NCI-H226 (cell line): ENCODE measurements at regions not wholly inside any gene's neighbourhood (a gene's known extent, or its start where the extent isn't known, plus 50 kb on each side); places are given as distances from the start of the nearest gene placed in this dataset.

Source experiments
- DNase-seq: peaks from one replicate; pipeline ENCODE4 v3.0.0-alpha.2; 2015

DNA sequence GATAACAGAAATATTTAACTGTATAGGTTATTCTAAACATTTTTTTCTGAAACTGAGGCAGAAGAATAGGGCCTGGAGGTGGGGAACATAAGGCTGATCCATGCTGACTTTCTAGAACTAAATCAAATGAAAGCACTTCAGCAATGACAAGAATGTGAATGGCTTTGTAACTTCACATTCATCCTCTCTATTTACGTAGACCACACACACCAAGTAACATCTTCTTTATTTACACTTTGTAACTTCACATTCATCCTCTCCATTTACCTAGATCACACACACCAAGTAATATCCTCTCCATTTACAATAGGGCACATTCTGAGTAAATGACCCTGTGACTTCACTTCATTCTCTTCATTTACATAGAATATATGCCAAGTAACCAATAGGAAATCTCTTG, 251.8 kb upstream of the CDH9 start:
- DNase-seq, result no peak

DNA sequence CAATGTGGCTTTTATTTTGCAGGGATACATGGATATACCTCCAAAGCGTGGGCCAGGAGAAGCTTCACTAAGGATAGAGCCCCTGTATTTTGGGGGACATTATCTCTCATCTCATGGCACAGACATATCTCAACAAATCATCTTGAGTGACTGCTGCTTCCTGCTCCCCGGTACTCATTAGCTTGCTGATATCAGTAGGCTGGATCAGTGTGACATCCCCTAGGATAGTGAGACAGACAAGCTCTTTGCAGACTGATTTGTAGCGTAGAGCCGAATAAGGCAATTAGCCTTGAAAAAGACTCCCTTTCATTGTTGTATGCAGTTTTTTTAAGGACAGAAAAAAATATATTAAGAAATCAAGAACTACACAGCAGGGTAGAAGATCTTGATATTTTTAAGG, 237.7 kb upstream of the CDH9 start:
- no peak for DNase-seq

DNA sequence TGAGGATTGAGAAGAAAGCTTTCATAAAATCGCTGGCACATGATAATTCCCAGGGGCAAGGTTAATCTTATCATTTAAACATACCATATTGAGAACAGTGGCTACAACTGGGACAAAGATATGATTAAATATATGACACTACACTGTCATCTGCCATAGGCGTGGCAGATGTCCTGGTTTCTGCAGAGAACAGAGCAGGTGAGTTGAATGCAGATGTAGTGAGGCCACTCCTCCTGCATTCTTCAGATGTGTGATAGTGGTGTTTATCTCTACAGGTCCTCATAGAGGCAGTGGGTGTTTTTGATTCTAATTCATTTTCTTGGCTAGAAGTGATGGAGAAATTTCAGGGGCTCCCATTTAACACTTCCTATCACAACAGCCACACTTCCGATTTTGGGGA, 237.0 kb upstream of the CDH9 start:
- DNase-seq, result no peak

DNA sequence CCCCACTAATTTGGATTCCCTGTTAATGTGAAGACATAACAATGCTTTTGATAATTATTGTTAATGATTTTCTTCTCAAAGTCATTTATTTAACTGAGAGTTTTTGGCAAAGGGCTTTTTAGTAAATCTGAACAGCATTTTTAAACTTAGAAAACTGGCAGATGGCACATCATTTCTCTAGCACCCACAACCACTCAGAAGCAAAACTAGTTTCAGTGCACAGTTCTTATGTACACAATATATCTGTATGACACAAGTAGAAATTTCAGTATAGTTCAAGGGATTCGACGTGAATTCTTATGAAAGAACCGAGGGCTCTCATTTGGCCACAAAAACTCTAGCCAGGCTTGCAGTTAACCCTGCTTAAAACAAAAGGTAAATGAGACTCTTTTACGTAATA, 231.4 kb upstream of the CDH9 start:
- DNase-seq, result no peak

DNA sequence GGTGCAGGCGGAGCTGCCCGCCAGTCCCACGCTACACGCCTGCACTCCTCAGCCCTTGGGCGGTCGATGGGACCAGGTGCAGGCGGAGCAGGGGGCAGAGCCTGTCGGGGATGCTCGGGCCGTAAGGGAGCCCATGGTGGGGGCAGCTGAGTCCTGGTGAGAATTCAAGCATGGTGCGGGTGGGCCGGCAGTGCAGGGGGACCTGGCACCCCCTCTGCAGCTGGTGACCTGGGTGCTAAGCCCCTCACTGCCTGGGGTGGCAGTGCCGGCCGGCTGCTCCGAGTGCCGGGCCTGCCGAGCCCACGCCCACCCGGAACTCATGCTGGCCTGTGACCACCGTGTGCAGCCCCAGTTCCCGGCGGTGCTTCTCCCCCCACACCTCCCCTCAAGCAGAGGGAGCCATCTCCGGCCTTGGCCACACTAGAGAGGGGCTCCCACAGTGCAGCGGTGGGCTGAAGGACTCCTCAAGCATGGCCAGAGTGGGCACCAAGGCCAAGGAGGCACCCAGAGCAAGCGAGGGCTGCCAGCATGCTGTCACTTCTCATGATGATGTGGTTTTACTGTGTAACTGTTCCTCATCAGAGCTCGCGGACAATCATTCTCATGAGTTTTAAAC, 228.9 kb upstream of the CDH9 start:
- no peak for DNase-seq

GRCh38 chr5:27266184-27266583, 227.8 kb upstream of the CDH9 start:
- DNase-seq, result no peak

- DNase-seq, result no peak
These were observed 219.3 kb upstream of the CDH9 start for GRCh38 chr5:27257696-27258095.

DNA sequence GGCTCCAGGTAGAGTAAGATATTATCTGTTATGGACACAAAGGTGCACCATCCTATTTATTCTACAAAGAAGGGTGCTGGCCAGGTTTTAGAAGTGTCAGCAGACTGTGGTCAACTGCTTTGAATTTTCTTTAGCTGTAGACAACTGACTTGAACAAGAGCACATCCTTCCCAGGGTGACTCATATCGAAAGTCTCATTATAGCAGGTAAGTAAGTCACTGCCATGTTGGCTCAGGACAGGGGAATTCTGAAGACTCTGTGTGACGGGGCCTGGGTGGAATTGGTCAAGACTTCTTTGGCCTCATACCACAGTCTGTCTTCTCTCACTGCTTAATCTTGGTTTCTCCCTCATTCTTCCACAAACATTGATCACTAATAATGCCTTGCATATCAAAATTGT, 214.5 kb upstream of the CDH9 start:
- DNase-seq, result no peak

DNA sequence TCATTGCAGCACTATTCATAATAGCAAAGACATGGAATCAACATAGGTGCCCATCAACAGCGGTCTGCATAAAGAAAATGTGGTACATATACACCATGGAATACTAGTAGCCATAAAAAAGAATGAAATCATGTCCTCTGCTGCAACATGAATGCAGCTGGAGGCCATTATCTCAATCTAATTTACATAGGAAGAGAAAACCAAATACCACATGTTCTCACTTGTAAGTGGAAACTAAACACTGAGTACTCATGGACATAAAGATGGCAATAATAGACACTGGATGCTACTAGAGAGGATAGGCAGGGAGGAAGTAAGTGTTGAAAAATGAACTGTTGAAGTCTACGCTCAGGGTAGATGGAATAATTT, 203.9 kb upstream of the CDH9 start:
- DNase-seq, result no peak

- peak; percentile 93 for DNase-seq
These were observed 203.3 kb upstream of the CDH9 start for GRCh38 chr5:27241564-27242257.

GRCh38 chr5:27240791-27241190, 202.4 kb upstream of the CDH9 start:
- DNase-seq, result no peak

- DNase-seq, result peak; percentile 79
These were observed 196.5 kb upstream of the CDH9 start for GRCh38 chr5:27234916-27235315.

DNA sequence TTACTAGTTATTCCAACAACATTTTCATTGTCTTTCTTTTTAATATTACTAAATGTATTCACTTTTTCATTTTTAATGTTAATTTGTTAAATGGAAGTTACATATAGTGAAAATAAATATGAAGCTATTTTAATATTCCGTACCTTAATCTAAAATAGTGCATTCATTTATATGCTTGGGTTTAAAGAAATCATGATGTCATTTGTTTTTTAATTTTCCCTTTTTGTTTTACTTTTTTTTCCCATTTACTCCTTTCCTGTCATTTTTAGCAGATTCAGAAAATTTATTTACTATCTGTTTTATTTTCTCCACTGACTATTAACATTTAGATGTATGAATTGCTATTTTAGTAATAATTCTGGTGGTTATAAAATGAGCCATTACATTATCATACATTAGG, 183.0 kb upstream of the CDH9 start:
- no peak for DNase-seq

DNA sequence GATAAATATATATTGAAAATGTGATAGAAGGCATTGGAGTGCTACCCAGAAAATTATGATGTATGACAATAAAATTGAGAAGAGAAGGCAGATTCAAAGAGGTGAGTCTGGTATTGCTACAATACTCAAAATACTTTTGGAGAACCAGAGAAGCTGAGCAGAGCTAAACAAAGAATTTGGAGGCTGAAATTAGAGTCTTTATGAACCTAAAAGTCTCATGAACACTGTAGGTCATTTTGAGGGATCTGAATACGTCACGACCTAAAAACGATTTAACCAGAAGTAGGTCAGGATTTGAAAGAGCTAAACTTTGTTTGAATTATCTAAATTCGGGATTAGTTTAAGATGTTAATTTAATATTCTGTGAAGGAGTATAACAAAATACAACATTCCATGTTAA, 182.4 kb upstream of the CDH9 start:
- DNase-seq, result no peak

DNA sequence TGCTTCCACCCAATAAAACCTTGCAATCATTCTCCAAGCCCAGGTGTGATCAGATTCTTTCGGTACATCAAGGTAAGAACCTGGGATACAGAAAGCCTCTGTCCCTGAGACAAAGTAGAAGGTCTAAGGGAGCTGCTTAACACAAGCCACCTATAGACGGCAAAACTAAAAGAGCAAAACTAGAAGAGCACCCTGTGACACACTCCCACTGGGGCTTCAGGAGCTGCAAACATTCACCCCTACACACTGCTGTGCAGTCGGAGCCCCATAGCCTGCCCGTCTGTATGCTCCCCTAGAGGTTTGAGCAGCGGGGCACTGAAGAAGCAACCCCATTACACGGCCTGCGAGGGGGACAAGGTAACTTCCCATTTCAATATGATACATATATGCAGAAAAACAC, 179.6 kb upstream of the CDH9 start:
- DNase-seq, result no peak

GRCh38 chr5:27217155-27217956, 179.0 kb upstream of the CDH9 start:
- no peak for DNase-seq

- no peak for DNase-seq
These were observed 178.1 kb upstream of the CDH9 start for GRCh38 chr5:27216367-27216950.

DNA sequence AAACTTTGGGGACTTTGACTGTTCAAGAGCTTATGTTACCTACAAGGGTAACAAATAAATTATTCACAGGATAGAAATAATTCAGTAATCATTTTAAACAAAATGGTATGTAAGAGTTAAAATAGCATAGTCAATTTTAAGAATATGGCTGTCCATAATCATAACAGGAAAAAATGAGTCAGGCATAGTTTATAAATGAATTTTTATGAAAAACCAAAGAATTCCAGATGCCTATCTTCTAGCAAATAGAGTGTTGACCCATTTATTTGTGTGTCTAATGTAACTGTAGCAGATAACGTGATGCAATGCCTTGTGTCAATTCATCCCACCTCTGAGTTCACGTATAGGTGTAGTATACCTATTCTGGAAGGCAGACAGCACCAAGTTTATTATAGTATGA, 169.7 kb upstream of the CDH9 start:
- no peak for DNase-seq

- no peak for DNase-seq
These were observed 153.6 kb upstream of the CDH9 start for GRCh38 chr5:27191786-27192510.

GRCh38 chr5:27172693-27173092, 134.3 kb upstream of the CDH9 start:
- no peak for DNase-seq

- no peak for DNase-seq
These were observed 133.4 kb upstream of the CDH9 start for GRCh38 chr5:27171761-27172261.

DNA sequence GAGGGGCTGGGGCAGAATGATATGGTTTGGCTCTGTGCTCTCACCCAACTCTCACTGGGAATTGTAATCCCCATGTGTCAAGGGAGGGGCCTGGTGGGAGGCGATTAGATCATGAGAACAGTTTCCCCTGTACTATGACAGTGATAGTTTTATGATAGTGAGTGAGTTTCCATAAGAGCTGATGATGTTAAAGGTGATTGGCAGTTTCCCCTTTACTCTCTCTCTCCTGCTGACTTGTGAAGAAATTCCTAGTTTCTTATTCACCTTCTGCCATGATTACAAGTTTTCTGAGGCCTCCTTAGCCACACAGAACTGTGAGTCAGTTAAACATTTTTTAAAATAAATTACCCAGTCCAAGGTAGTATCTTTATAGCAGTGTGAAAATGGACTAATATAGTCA, 120.4 kb upstream of the CDH9 start:
- DNase-seq, result peak; percentile 42

GRCh38 chr5:27158171-27158570, 119.8 kb upstream of the CDH9 start:
- DNase-seq, result no peak
